ENCODE measurements at regions not wholly inside any gene's neighbourhood (a gene's known extent, or its start where the extent isn't known, plus 50 kb on each side); places are given as distances from the start of the nearest gene placed in this dataset.
"Not testable (repeated sequence)": the region's sequence is repeated elsewhere in the genome, so short reads cannot be mapped to it uniquely, and the experiment has no call there.

- ATAC-seq (ENCODE audit: low read depth) (no peak), DNase-seq (no peak)
- TF ChIP-seq, protein P1, sequence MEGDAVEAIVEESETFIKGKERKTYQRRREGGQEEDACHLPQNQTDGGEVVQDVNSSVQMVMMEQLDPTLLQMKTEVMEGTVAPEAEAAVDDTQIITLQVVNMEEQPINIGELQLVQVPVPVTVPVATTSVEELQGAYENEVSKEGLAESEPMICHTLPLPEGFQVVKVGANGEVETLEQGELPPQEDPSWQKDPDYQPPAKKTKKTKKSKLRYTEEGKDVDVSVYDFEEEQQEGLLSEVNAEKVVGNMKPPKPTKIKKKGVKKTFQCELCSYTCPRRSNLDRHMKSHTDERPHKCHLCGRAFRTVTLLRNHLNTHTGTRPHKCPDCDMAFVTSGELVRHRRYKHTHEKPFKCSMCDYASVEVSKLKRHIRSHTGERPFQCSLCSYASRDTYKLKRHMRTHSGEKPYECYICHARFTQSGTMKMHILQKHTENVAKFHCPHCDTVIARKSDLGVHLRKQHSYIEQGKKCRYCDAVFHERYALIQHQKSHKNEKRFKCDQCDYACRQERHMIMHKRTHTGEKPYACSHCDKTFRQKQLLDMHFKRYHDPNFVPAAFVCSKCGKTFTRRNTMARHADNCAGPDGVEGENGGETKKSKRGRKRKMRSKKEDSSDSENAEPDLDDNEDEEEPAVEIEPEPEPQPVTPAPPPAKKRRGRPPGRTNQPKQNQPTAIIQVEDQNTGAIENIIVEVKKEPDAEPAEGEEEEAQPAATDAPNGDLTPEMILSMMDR (IDR thresholded peaks at IDR 0.05), result no peak
- CTCF ChIA-PET, result no interaction called here
- Mint-ChIP-seq H3K27ac (no peak overlapping the region), H3K4me1 (peaks cover 11% of the 10 kb centered on the region), H3K27me3 (no peaks in the 10 kb centered on the region), H3K9me3 (no peaks in the 10 kb centered on the region), H3K36me3 (ENCODE audit: low read depth) (peaks cover 11% of the 10 kb centered on the region), H3K4me3 (no peak overlapping the region)
- intact Hi-C loops (cut with micrococcal nuclease), result no loop called here
- POLR2A ChIA-PET, result interaction anchor here (0.5 to 1.0 kb wide), 4 partner anchors 44 to 236 kb away, joined by 3 to 6 read pairs (median 4); a partner anchor contains a TSS
Observed at GRCh38 chr6:26278536-26278935, 86.5 kb upstream of the BTN3A2 start.

- H3K27me3 Mint-ChIP-seq; H3K4me3 Mint-ChIP-seq; POLR2A ChIA-PET; DNase-seq; ATAC-seq (ENCODE audit: low read depth); H3K9me3 Mint-ChIP-seq; H3K27ac Mint-ChIP-seq; intact Hi-C loops (cut with micrococcal nuclease); CTCF ChIA-PET: not testable (repeated sequence)
- peaks cover 19% of the 10 kb centered on the region for H3K4me1 Mint-ChIP-seq
- peaks cover 11% of the 10 kb centered on the region for H3K36me3 Mint-ChIP-seq (ENCODE audit: low read depth)
Observed at GRCh38 chr6:26279371-26279770, 85.6 kb upstream of the BTN3A2 start.

- intact Hi-C loops (cut with micrococcal nuclease), result loop anchor here (10.0 kb wide), 1 partner anchor 1194 kb away; the partner anchor contains the start of gene ZNF184
- Mint-ChIP-seq H3K4me3 (no peak overlapping the region), H3K27ac (no peak overlapping the region), H3K4me1 (peaks cover 23% of the 10 kb centered on the region), H3K9me3 (no peaks in the 10 kb centered on the region), H3K36me3 (ENCODE audit: low read depth) (peaks cover 21% of the 10 kb centered on the region), H3K27me3 (no peaks in the 10 kb centered on the region)
- no peak for DNase-seq
- CTCF ChIA-PET, result no interaction called here
- TF ChIP-seq, protein P1 (IDR thresholded peaks at IDR 0.05), result no peak
- POLR2A ChIA-PET, result interaction anchor here (1.0 kb wide), 2 partner anchors 8 to 83 kb away, joined by 3 to 6 read pairs; a partner anchor contains a TSS
- no peak for ATAC-seq (ENCODE audit: low read depth)
Observed at GRCh38 chr6:26280407-26280806, 84.6 kb upstream of the BTN3A2 start.

DNA sequence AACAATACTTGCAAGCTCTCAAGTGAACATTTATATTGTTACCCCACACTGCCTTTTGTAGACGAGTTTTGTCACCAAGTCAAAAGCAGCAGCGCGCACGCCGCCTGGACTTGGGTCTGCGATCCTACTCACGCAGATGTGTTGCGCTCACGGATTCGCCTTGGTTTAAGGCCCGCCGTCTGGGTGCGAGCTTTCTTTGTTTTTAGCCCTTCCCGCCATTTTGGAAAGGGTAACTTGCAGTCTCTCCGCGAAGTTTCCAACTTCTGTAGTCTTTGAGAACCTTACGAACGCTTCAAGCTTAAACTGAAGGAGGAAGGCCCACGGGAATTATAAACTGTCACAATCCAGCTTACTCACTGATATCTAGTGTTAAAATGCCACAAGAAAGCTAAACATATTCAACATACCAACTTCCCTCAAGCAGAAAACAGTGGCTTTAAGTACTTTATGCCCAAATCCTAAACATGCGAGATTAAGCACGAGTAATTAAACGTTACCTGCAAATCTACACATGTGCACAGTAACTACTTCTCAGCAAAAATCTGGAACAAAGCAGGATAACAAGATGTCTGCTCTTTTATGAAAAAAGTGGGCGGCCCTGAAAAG lies 80.4 kb upstream of the BTN3A2 start:
- POLR2A ChIA-PET, result interaction anchor here (0.6 to 4.4 kb wide), 55 partner anchors 12 to 1609 kb away, joined by 3 to 340 read pairs (median 8); partner anchors contain the start of genes ABT1 and HMGN4
- H3K9me3 Mint-ChIP-seq, result peaks cover 2% of the 10 kb centered on the region
- intact Hi-C loops (cut with micrococcal nuclease), result loop anchor here (1.0 to 10.0 kb wide), 23 partner anchors 12 to 1581 kb away; partner anchors contain the start of genes ABT1, BTN3A3 and ZNF184

DNA sequence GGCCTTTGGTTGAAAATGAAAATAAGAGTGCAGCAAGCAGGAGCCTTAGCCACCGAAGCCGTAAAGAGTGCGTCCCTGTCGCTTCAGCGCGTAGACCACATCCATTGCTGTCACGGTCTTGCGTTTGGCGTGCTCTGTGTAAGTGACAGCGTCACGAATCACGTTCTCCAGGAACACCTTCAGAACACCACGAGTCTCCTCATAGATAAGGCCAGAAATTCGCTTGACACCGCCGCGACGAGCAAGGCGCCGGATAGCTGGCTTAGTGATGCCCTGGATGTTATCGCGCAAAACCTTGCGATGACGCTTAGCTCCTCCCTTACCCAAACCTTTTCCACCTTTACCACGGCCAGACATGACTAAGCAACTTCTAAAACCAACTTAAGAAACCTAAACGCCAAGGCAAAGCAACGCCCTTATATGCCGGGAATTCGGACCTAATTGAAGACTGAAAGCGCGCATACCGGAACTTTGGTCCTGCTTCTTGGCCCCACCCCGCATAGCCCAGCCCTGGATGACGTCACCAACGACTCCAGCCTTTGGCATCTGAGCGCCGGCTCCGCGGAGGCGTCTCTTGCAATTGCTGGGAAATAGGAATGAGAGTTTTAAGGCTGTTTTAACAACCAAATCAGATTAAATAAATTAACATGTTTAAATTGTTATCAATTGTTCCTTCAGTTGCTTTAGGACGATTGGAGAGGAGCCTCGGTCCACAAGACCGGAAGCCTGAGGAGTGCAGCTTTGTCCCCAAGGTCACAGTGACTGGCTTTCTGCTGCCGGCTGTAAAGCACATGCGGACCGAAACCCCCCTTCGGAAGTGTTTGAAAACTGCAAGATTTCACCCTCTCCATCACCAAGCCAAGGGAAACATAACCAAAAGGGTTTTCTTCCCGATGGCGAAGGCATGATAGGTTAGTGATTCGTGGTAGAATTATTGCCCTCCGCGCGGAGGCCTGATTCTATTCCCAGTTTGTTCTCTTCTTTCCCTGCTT lies 79.6 kb upstream of the BTN3A2 start:
- intact Hi-C loops (cut with micrococcal nuclease), result loop anchor here (1.0 to 10.0 kb wide), 24 partner anchors 13 to 1580 kb away; partner anchors contain the start of genes ABT1, BTN3A3 and ZNF184
- TF ChIP-seq, protein P1 (IDR thresholded peaks at IDR 0.05), result no peak
- DNase-seq (peak; percentile 80), ATAC-seq (ENCODE audit: low read depth) (peak; percentile 75)
- Mint-ChIP-seq H3K4me3 (peak overlapping the region; percentile 86), H3K4me1 (peaks cover 29% of the 10 kb centered on the region), H3K27ac (peak overlapping the region; percentile 96), H3K9me3 (peaks cover 2% of the 10 kb centered on the region), H3K27me3 (peaks cover 3% of the 10 kb centered on the region), H3K36me3 (ENCODE audit: low read depth) (peaks cover 30% of the 10 kb centered on the region)
- CTCF ChIA-PET, result interaction anchor here (0.6 to 2.6 kb wide), 4 partner anchors 12 to 818 kb away, joined by 3 to 24 read pairs (median 6); a partner anchor contains a TSS
- POLR2A ChIA-PET, result interaction anchor here (0.6 to 4.4 kb wide), 60 partner anchors 9 to 1608 kb away, joined by 3 to 340 read pairs (median 7); partner anchors contain the start of genes ABT1, HMGN4 and ZNF184

More for the DNA sequence above, 80.4 kb upstream of the BTN3A2 start:
- H3K27ac Mint-ChIP-seq, result peak overlapping the region; percentile 96
- peaks cover 31% of the 10 kb centered on the region for H3K36me3 Mint-ChIP-seq (ENCODE audit: low read depth)
- peak overlapping the region; percentile 86 for H3K4me3 Mint-ChIP-seq
- DNase-seq (peak; percentile 34), ATAC-seq (ENCODE audit: low read depth) (peak; percentile 3)
- H3K27me3 Mint-ChIP-seq, result peaks cover 3% of the 10 kb centered on the region
- H3K4me1 Mint-ChIP-seq, result peaks cover 29% of the 10 kb centered on the region
- CTCF ChIA-PET, result interaction anchor here (2.0 to 2.6 kb wide), 2 partner anchors 11 to 96 kb away, joined by 6 to 24 read pairs; a partner anchor contains a TSS
- TF ChIP-seq, protein P1 (IDR thresholded peaks at IDR 0.05), result no peak
